ENCODE measurements at regions not wholly inside any gene's neighbourhood (a gene's known extent, or its start where the extent isn't known, plus 50 kb on each side); places are given as distances from the start of the nearest gene placed in this dataset.

- DNase-seq (ENCODE audit: extremely low read depth, low read depth), result no peak
- H3K4me3 ChIP-seq (replicated peaks; ENCODE audit: low read depth, low read length), result no peak overlapping the region
- TF ChIP-seq CTCF (IDR thresholded peaks at IDR 0.05; ENCODE audit: low read depth, low read length, missing control alignments), result no peak
Observed at GRCh38 chr4:181909368-181909767, 333.8 kb upstream of the TENM3 start.

- no peak for TF ChIP-seq CTCF (IDR thresholded peaks at IDR 0.05; ENCODE audit: low read depth, low read length, missing control alignments)
Observed at GRCh38 chr4:181911420-181911819, 331.8 kb upstream of the TENM3 start.

GRCh38 chr4:181933471-181933870, 309.7 kb upstream of the TENM3 start:
- no peak overlapping the region for H3K4me3 ChIP-seq (replicated peaks; ENCODE audit: low read depth, low read length)
- no peak for TF ChIP-seq CTCF (IDR thresholded peaks at IDR 0.05; ENCODE audit: low read depth, low read length, missing control alignments)
- no peak for DNase-seq (ENCODE audit: extremely low read depth, low read depth)

More at GRCh38 chr4:181911420-181911819, 331.8 kb upstream of the TENM3 start:
- no peak overlapping the region for H3K4me3 ChIP-seq (replicated peaks; ENCODE audit: low read depth, low read length)
- DNase-seq (ENCODE audit: extremely low read depth, low read depth), result no peak

- no peak overlapping the region for H3K4me3 ChIP-seq (replicated peaks; ENCODE audit: low read depth, low read length)
- TF ChIP-seq CTCF (IDR thresholded peaks at IDR 0.05; ENCODE audit: low read depth, low read length, missing control alignments), result no peak
- DNase-seq (ENCODE audit: extremely low read depth, low read depth), result no peak
Observed at GRCh38 chr4:181938631-181939030, 304.6 kb upstream of the TENM3 start.

- DNase-seq (ENCODE audit: extremely low read depth, low read depth), result no peak
- no peak for TF ChIP-seq CTCF (IDR thresholded peaks at IDR 0.05; ENCODE audit: low read depth, low read length, missing control alignments)
- H3K4me3 ChIP-seq (replicated peaks; ENCODE audit: low read depth, low read length), result no peak overlapping the region
Observed at GRCh38 chr4:181939199-181939945, 303.8 kb upstream of the TENM3 start.

GRCh38 chr4:181944527-181944926, 298.7 kb upstream of the TENM3 start:
- no peak for DNase-seq (ENCODE audit: extremely low read depth, low read depth)
- H3K4me3 ChIP-seq (replicated peaks; ENCODE audit: low read depth, low read length), result no peak overlapping the region
- no peak for TF ChIP-seq CTCF (IDR thresholded peaks at IDR 0.05; ENCODE audit: low read depth, low read length, missing control alignments)

GRCh38 chr4:181946902-181947301, 296.3 kb upstream of the TENM3 start:
- TF ChIP-seq CTCF (IDR thresholded peaks at IDR 0.05; ENCODE audit: low read depth, low read length, missing control alignments), result no peak
- DNase-seq (ENCODE audit: extremely low read depth, low read depth), result no peak
- H3K4me3 ChIP-seq (replicated peaks; ENCODE audit: low read depth, low read length), result no peak overlapping the region

All from HFF-Myc (cell line).